Activated CD4-positive, alpha-beta T cell treated with anti-CD3 and anti-CD28 coated beads, Interleukin-2, amount 10 ng/mL, durations not matched to agents 24 days and 14 days (primary cell): ENCODE measurements at regions not wholly inside any gene's neighbourhood (a gene's known extent, or its start where the extent isn't known, plus 50 kb on each side); places are given as distances from the start of the nearest gene placed in this dataset.
"Not testable (repeated sequence)": the region's sequence is repeated elsewhere in the genome, so short reads cannot be mapped to it uniquely, and the experiment has no call there.

Experiments used
- DNase-seq: peaks from one replicate; pipeline ENCODE4 v3.0.0; 2022
- H3K27ac Mint-ChIP-seq: one replicate; pipeline ENCODE4 v1.8.0; 2022; ENCODE audit warnings: mild to moderate bottlenecking, mixed read lengths
- H3K27me3 Mint-ChIP-seq: one replicate; pipeline ENCODE4 v1.8.0; 2022; ENCODE audit warnings: mixed read lengths
- H3K36me3 Mint-ChIP-seq: one replicate; pipeline ENCODE4 v1.8.0; 2022; ENCODE audit warnings: low read depth, mild to moderate bottlenecking, mixed read lengths
- H3K4me1 Mint-ChIP-seq: one replicate; pipeline ENCODE4 v1.8.0; 2021; ENCODE audit warnings: mixed read lengths
- H3K4me3 Mint-ChIP-seq: one replicate; pipeline ENCODE4 v1.8.0; 2022; ENCODE audit warnings: mild to moderate bottlenecking, moderate library complexity, mixed read lengths
- H3K9me3 Mint-ChIP-seq: one replicate; pipeline ENCODE4 v1.8.0; 2021; ENCODE audit warnings: mixed read lengths
- intact Hi-C: fragments of 100-400 bp; cut with micrococcal nuclease; formaldehyde crosslinking; loops from one replicate; pipeline ENCODE4 v1.15.1; 2023

- Mint-ChIP-seq H3K27ac (no peak overlapping the region), H3K4me1 (no peaks in the 10 kb centered on the region), H3K27me3 (no peaks in the 10 kb centered on the region), H3K4me3 (no peak overlapping the region), H3K36me3 (no peaks in the 10 kb centered on the region), H3K9me3 (no peaks in the 10 kb centered on the region)
- no peak for DNase-seq
- intact Hi-C loops: no loop called here
These were observed 418.0 kb upstream of the PITX2 start for GRCh38 chr4:111040904-111041303.

GRCh38 chr4:111043286-111043685 lies 420.4 kb upstream of the PITX2 start:
- no peaks in the 10 kb centered on the region for H3K27me3 Mint-ChIP-seq
- no peaks in the 10 kb centered on the region for H3K9me3 Mint-ChIP-seq
- H3K4me3 Mint-ChIP-seq: no peak overlapping the region
- intact Hi-C loops: no loop called here
- no peaks in the 10 kb centered on the region for H3K4me1 Mint-ChIP-seq
- no peak for DNase-seq
- H3K27ac Mint-ChIP-seq: no peak overlapping the region
- no peaks in the 10 kb centered on the region for H3K36me3 Mint-ChIP-seq

GRCh38 chr4:111045992-111046391 lies 423.1 kb upstream of the PITX2 start:
- H3K4me3 Mint-ChIP-seq: no peak overlapping the region
- no peak overlapping the region for H3K27ac Mint-ChIP-seq
- intact Hi-C loops: no loop called here
- no peaks in the 10 kb centered on the region for H3K27me3 Mint-ChIP-seq
- no peaks in the 10 kb centered on the region for H3K36me3 Mint-ChIP-seq
- no peaks in the 10 kb centered on the region for H3K4me1 Mint-ChIP-seq
- no peak for DNase-seq
- H3K9me3 Mint-ChIP-seq: peaks cover 6% of the 10 kb centered on the region

GRCh38 chr4:111046811-111047210 lies 423.9 kb upstream of the PITX2 start:
- DNase-seq: no peak

GRCh38 chr4:111048316-111048715 lies 425.4 kb upstream of the PITX2 start:
- no peak overlapping the region for H3K27ac Mint-ChIP-seq
- H3K27me3 Mint-ChIP-seq: no peaks in the 10 kb centered on the region
- H3K9me3 Mint-ChIP-seq: peaks cover 12% of the 10 kb centered on the region
- H3K4me1 Mint-ChIP-seq: no peaks in the 10 kb centered on the region
- intact Hi-C loops: no loop called here
- no peaks in the 10 kb centered on the region for H3K36me3 Mint-ChIP-seq
- no peak for DNase-seq
- no peak overlapping the region for H3K4me3 Mint-ChIP-seq

More at GRCh38 chr4:111046811-111047210, 423.9 kb upstream of the PITX2 start:
- H3K27ac Mint-ChIP-seq: no peak overlapping the region
- intact Hi-C loops: no loop called here
- no peaks in the 10 kb centered on the region for H3K27me3 Mint-ChIP-seq
- no peaks in the 10 kb centered on the region for H3K36me3 Mint-ChIP-seq
- peaks cover 12% of the 10 kb centered on the region for H3K9me3 Mint-ChIP-seq
- H3K4me1 Mint-ChIP-seq: no peaks in the 10 kb centered on the region
- no peak overlapping the region for H3K4me3 Mint-ChIP-seq

GRCh38 chr4:111064342-111064993 lies 441.6 kb upstream of the PITX2 start:
- H3K9me3 Mint-ChIP-seq: no peaks in the 10 kb centered on the region
- no peak overlapping the region for H3K27ac Mint-ChIP-seq
- H3K27me3 Mint-ChIP-seq: no peaks in the 10 kb centered on the region
- H3K36me3 Mint-ChIP-seq: no peaks in the 10 kb centered on the region
- H3K4me1 Mint-ChIP-seq: no peaks in the 10 kb centered on the region
- DNase-seq: no peak
- intact Hi-C loops: no loop called here
- H3K4me3 Mint-ChIP-seq: no peak overlapping the region

GRCh38 chr4:111066001-111066400 lies 443.1 kb upstream of the PITX2 start:
- no peaks in the 10 kb centered on the region for H3K4me1 Mint-ChIP-seq
- no peaks in the 10 kb centered on the region for H3K27me3 Mint-ChIP-seq
- no peaks in the 10 kb centered on the region for H3K36me3 Mint-ChIP-seq
- DNase-seq: no peak
- no peak overlapping the region for H3K4me3 Mint-ChIP-seq
- H3K9me3 Mint-ChIP-seq: no peaks in the 10 kb centered on the region
- H3K27ac Mint-ChIP-seq: no peak overlapping the region
- intact Hi-C loops: no loop called here

- no peak for DNase-seq
- Mint-ChIP-seq H3K27ac (no peak overlapping the region), H3K4me1 (no peaks in the 10 kb centered on the region), H3K27me3 (no peaks in the 10 kb centered on the region), H3K9me3 (no peaks in the 10 kb centered on the region), H3K4me3 (no peak overlapping the region), H3K36me3 (no peaks in the 10 kb centered on the region)
- intact Hi-C loops: no loop called here
These were observed 443.6 kb upstream of the PITX2 start for GRCh38 chr4:111066447-111066846.

GRCh38 chr4:111066887-111067286 lies 444.0 kb upstream of the PITX2 start:
- Mint-ChIP-seq H3K4me1 (no peaks in the 10 kb centered on the region), H3K9me3 (no peaks in the 10 kb centered on the region), H3K36me3 (no peaks in the 10 kb centered on the region), H3K27me3 (no peaks in the 10 kb centered on the region), H3K27ac (no peak overlapping the region), H3K4me3 (no peak overlapping the region)
- intact Hi-C loops: no loop called here
- DNase-seq: no peak

- no peaks in the 10 kb centered on the region for H3K27me3 Mint-ChIP-seq
- DNase-seq: no peak
- no peaks in the 10 kb centered on the region for H3K36me3 Mint-ChIP-seq
- intact Hi-C loops: no loop called here
- no peaks in the 10 kb centered on the region for H3K9me3 Mint-ChIP-seq
- no peak overlapping the region for H3K4me3 Mint-ChIP-seq
- no peaks in the 10 kb centered on the region for H3K4me1 Mint-ChIP-seq
- no peak overlapping the region for H3K27ac Mint-ChIP-seq
These were observed 446.0 kb upstream of the PITX2 start for GRCh38 chr4:111068883-111069282.

- H3K4me1 Mint-ChIP-seq: no peaks in the 10 kb centered on the region
- DNase-seq: no peak
- no peak overlapping the region for H3K4me3 Mint-ChIP-seq
- no peak overlapping the region for H3K27ac Mint-ChIP-seq
- intact Hi-C loops: no loop called here
- H3K36me3 Mint-ChIP-seq: no peaks in the 10 kb centered on the region
- no peaks in the 10 kb centered on the region for H3K9me3 Mint-ChIP-seq
- H3K27me3 Mint-ChIP-seq: no peaks in the 10 kb centered on the region
These were observed 447.5 kb upstream of the PITX2 start for GRCh38 chr4:111070390-111070789.

GRCh38 chr4:111074523-111075114 lies 451.7 kb upstream of the PITX2 start:
- Mint-ChIP-seq H3K27ac (no peak overlapping the region), H3K27me3 (no peaks in the 10 kb centered on the region), H3K4me1 (no peaks in the 10 kb centered on the region), H3K4me3 (no peak overlapping the region), H3K9me3 (peaks cover 10% of the 10 kb centered on the region), H3K36me3 (no peaks in the 10 kb centered on the region)
- intact Hi-C loops: no loop called here
- DNase-seq: no peak

GRCh38 chr4:111076299-111076698 lies 453.4 kb upstream of the PITX2 start:
- DNase-seq, H3K9me3 Mint-ChIP-seq, H3K27me3 Mint-ChIP-seq, H3K36me3 Mint-ChIP-seq, H3K4me3 Mint-ChIP-seq, H3K27ac Mint-ChIP-seq, intact Hi-C loops, H3K4me1 Mint-ChIP-seq: not testable (repeated sequence)

- no peaks in the 10 kb centered on the region for H3K4me1 Mint-ChIP-seq
- DNase-seq: no peak
- H3K36me3 Mint-ChIP-seq: no peaks in the 10 kb centered on the region
- intact Hi-C loops: no loop called here
- H3K27ac Mint-ChIP-seq: no peak overlapping the region
- no peaks in the 10 kb centered on the region for H3K9me3 Mint-ChIP-seq
- H3K27me3 Mint-ChIP-seq: no peaks in the 10 kb centered on the region
- H3K4me3 Mint-ChIP-seq: no peak overlapping the region
These were observed 485.3 kb upstream of the PITX2 start for GRCh38 chr4:111108153-111108552.

GRCh38 chr4:111113591-111113990 lies 490.7 kb upstream of the PITX2 start:
- H3K9me3 Mint-ChIP-seq: no peaks in the 10 kb centered on the region
- H3K27ac Mint-ChIP-seq: no peak overlapping the region
- no peak overlapping the region for H3K4me3 Mint-ChIP-seq
- intact Hi-C loops: no loop called here
- no peak for DNase-seq
- no peaks in the 10 kb centered on the region for H3K36me3 Mint-ChIP-seq
- H3K27me3 Mint-ChIP-seq: no peaks in the 10 kb centered on the region
- no peaks in the 10 kb centered on the region for H3K4me1 Mint-ChIP-seq
